Ishikawa (cell line): ENCODE measurements at regions not wholly inside any gene's neighbourhood (a gene's known extent, or its start where the extent isn't known, plus 50 kb on each side); places are given as distances from the start of the nearest gene placed in this dataset.

ENCODE experiments used
- CEBPB ChIP-seq: IDR thresholded peaks from 2 replicates; pipeline ENCODE4 v1.6.1; 2012
- CREB1 ChIP-seq: IDR thresholded peaks from 2 replicates; pipeline ENCODE4 v1.6.1; 2012; ENCODE audit warnings: low read depth
- EGR1 ChIP-seq: IDR thresholded peaks from 2 replicates; pipeline ENCODE4 v1.6.1; 2012
- EP300 ChIP-seq: IDR thresholded peaks from 2 replicates; pipeline ENCODE4 v1.6.1; 2012; ENCODE audit warnings: borderline replicate concordance
- FOXM1 ChIP-seq: IDR thresholded peaks from 2 replicates; pipeline ENCODE4 v1.6.1; 2012; ENCODE audit warnings: low read depth, borderline replicate concordance
- NFIC ChIP-seq: IDR thresholded peaks from 2 replicates; pipeline ENCODE4 v1.6.1; 2012
- RAD21 ChIP-seq: IDR thresholded peaks from 2 replicates; pipeline ENCODE4 v1.6.1; 2012; ENCODE audit warnings: low read depth
- REST ChIP-seq: IDR thresholded peaks from 2 replicates; pipeline ENCODE4 v1.6.1; 2012; ENCODE audit warnings: low read depth, mild to moderate bottlenecking
- TAF1 ChIP-seq: IDR thresholded peaks from 2 replicates; pipeline ENCODE4 v1.6.1; 2012; ENCODE audit warnings: low read depth, mild to moderate bottlenecking
- TCF12 ChIP-seq: IDR thresholded peaks from 2 replicates; pipeline ENCODE4 v1.6.1; 2012; ENCODE audit warnings: low read depth
- TEAD4 ChIP-seq: IDR thresholded peaks from 2 replicates; pipeline ENCODE4 v1.6.1; 2012
- USF1 ChIP-seq: IDR thresholded peaks from 2 replicates; pipeline ENCODE4 v1.6.1; 2012
- YY1 ChIP-seq: IDR thresholded peaks from 2 replicates; pipeline ENCODE4 v1.6.1; 2012; ENCODE audit warnings: low read depth
- ZBTB7A ChIP-seq: IDR thresholded peaks from 2 replicates; pipeline ENCODE4 v1.6.1; 2012; ENCODE audit warnings: low read depth
- TF ChIP-seq, protein P1 (sequence below): IDR thresholded peaks from 2 replicates; pipeline ENCODE4 v1.6.1; 2012

GRCh38 chr10:120278069-120278468, 179.0 kb upstream of the PLPP4 start:
- TF ChIP-seq REST (no peak), TAF1 (no peak), EP300 (no peak), CREB1 (no peak), YY1 (no peak), TCF12 (no peak), RAD21 (no peak), USF1 (no peak), FOXM1 (no peak), TEAD4 (no peak), CEBPB (no peak), EGR1 (no peak), ZBTB7A (no peak), NFIC (no peak)
- TF ChIP-seq, protein P1, sequence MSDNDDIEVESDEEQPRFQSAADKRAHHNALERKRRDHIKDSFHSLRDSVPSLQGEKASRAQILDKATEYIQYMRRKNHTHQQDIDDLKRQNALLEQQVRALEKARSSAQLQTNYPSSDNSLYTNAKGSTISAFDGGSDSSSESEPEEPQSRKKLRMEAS: no peak

DNA sequence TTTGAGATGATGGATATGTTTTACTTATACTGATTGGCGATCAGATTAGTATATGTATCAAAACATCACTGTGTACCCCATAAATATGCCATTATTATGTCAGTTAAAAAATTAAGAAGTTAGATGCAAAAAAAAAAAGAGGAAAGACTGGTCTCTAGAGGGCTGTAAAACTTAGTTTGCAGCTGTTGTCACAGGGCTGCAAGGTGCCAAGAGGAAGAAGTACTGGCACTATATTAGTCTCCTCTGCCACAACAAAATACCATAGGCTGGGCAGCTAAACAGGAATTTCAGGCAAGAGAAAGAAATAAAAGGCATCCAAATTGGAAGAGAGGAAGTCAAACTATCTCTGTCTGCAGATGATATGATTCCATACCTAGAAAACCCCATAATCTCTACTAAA, 177.8 kb upstream of the PLPP4 start:
- no peak for TF ChIP-seq REST

GRCh38 chr10:120282421-120282820, 174.6 kb upstream of the PLPP4 start:
- no peak for TF ChIP-seq ZBTB7A
- TF ChIP-seq, protein P1: no peak
- TF ChIP-seq TAF1: no peak
- TF ChIP-seq USF1: no peak
- no peak for TF ChIP-seq TEAD4
- TF ChIP-seq EGR1: no peak
- TF ChIP-seq NFIC: no peak
- no peak for TF ChIP-seq CREB1
- TF ChIP-seq REST: no peak
- TF ChIP-seq RAD21: no peak
- TF ChIP-seq YY1: no peak
- no peak for TF ChIP-seq FOXM1
- no peak for TF ChIP-seq EP300

DNA sequence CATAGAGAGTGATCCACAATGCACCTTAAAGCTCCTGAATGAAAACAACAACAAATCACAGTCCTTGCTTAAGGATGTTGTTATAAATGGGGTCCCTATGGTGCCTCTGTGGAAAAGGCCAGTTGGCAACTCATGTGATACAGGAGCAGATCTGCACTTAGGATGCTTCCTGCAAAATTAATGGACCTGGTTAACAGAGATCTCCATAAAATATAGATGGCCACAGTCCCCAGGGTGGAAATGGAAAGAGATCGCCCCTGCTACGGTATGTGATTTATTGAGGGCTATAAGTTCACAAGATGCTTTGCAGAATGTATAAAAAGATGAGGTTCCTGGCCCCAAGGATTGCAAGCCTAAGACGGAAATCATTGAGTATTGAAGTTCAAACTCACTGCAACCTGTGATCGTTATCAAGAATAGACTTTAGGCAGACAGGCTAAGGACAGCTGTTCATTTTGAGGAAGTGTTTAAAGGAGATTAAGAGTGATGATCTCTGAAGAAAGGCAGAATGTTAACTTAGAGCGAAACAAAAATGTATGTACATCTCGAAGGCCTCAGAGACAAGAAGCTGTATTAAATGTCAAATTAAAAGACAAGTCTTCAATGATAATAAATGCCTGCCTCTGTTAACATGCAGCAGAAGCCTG, 174.1 kb upstream of the PLPP4 start:
- TF ChIP-seq USF1 (no peak), EP300 (no peak), CEBPB (no peak), REST (no peak), ZBTB7A (no peak), RAD21 (no peak), TAF1 (no peak), EGR1 (no peak), CREB1 (no peak), TCF12 (no peak), TEAD4 (no peak), NFIC (no peak), FOXM1 (no peak), YY1 (no peak)
- TF ChIP-seq, protein P1: no peak
